Testis (tissue), 2 donors: ENCODE measurements at regions not wholly inside any gene's neighbourhood (a gene's known extent, or its start where the extent isn't known, plus 50 kb on each side); places are given as distances from the start of the nearest gene placed in this dataset.

ENCODE experiments used
- CTCF ChIP-seq, 3 experiments: fragments of 450-650 bp in 2 of 3; fragments of 200-600 bp in 1 of 3; sonication (generic) in 1 of 3; IDR thresholded peaks; one replicate each; pipeline ENCODE4 v1.5.1; 2016 to 2019; ENCODE audit warnings: antibody characterized with exemption in 3 of 3, mild to moderate bottlenecking in 2 of 3, moderate library complexity in 1 of 3
- POLR2A ChIP-seq: fragments of 450-650 bp; IDR thresholded peaks from one replicate; pipeline ENCODE4 v1.6.1; 2017; ENCODE audit warnings: antibody characterized with exemption, mild to moderate bottlenecking, moderate library complexity

- TF ChIP-seq CTCF (IDR thresholded peaks at IDR 0.05) (no peak), POLR2A (no peak)
Observed at GRCh38 chr1:119254067-119254720, 113.7 kb upstream of the WARS2 start.
